ENCODE measurements at regions not wholly inside any gene's neighbourhood (a gene's known extent, or its start where the extent isn't known, plus 50 kb on each side); places are given as distances from the start of the nearest gene placed in this dataset.

DNA sequence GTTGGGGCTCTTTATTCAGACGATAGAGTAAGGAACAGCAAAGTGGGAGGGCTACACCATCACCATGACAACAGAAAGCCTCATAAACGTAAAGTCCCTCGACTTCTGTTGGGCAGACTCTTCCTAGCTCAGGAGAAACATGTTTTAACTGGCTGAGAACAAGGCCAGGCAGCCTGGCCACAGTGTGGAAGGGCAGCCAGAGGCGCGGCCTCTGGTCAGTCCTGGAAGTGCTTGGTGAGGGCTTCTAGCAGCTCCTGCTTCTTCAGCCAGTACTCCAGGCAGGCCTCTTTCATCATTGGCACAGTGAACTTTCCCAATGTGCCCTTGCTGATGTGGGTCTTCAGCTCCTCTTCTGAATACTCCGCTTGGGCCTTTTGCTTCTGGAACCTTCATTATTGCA is 690.9 kb downstream of the PCDH19 start:
- TF ChIP-seq, protein P1, sequence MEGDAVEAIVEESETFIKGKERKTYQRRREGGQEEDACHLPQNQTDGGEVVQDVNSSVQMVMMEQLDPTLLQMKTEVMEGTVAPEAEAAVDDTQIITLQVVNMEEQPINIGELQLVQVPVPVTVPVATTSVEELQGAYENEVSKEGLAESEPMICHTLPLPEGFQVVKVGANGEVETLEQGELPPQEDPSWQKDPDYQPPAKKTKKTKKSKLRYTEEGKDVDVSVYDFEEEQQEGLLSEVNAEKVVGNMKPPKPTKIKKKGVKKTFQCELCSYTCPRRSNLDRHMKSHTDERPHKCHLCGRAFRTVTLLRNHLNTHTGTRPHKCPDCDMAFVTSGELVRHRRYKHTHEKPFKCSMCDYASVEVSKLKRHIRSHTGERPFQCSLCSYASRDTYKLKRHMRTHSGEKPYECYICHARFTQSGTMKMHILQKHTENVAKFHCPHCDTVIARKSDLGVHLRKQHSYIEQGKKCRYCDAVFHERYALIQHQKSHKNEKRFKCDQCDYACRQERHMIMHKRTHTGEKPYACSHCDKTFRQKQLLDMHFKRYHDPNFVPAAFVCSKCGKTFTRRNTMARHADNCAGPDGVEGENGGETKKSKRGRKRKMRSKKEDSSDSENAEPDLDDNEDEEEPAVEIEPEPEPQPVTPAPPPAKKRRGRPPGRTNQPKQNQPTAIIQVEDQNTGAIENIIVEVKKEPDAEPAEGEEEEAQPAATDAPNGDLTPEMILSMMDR (conservative IDR thresholded peaks at IDR 0.05): no peak
- no peak overlapping the region for H3K27ac ChIP-seq

- TF ChIP-seq, protein P1 (conservative IDR thresholded peaks at IDR 0.05): no peak
- no peak overlapping the region for H3K27ac ChIP-seq
These were observed 692.4 kb downstream of the PCDH19 start for GRCh38 chrX:99717716-99718115.

DNA sequence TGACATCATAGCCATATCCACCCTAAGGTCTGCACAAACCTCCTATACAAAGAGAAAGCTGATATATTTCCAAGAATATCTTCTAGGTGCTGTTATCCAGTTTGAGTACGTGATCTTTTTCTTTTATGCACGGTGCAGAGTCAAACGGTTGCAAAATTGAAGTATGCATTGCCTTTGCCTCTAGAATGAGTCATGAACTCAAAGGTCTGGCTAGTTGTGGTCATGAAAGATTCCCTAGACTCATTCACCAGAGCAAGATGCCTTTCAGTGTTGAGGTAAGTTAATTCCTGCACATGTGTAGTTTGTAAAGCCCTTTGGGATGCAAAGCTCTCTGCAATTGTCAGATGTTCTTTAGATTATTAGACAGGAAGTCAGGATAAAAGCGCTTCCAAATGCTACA is 704.4 kb downstream of the PCDH19 start:
- TF ChIP-seq, protein P1 (conservative IDR thresholded peaks at IDR 0.05): no peak
- H3K27ac ChIP-seq: no peak overlapping the region

DNA sequence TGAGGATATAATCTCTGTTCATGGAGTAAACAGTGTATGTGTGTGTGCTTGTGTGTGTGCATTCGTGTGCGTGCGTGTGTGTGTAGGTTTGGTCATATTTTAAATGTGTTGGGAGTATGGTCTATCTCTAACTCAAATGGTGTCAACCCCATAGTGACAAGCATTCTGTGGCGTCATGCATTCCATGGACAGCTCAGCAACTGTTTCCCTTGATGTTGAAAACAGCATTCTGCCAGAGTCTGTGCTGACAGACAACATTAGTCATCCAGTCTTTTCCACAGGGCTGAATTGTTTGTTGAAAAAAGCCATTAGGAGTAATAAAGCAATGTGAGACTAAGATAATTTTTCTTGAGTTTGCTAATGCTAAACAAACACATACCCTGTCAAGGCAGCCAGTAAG is 706.6 kb downstream of the PCDH19 start:
- no peak overlapping the region for H3K27ac ChIP-seq
- TF ChIP-seq, protein P1 (conservative IDR thresholded peaks at IDR 0.05): no peak

GRCh38 chrX:99698451-99698850 is 711.6 kb downstream of the PCDH19 start:
- H3K27ac ChIP-seq: no peak overlapping the region
- TF ChIP-seq, protein P1 (conservative IDR thresholded peaks at IDR 0.05): no peak

GRCh38 chrX:99663136-99663535 is 746.9 kb downstream of the PCDH19 start:
- TF ChIP-seq, protein P1 (conservative IDR thresholded peaks at IDR 0.05): no peak
- no peak overlapping the region for H3K27ac ChIP-seq

GRCh38 chrX:99654188-99654587 is 755.9 kb downstream of the PCDH19 start:
- H3K27ac ChIP-seq: no peak overlapping the region
- TF ChIP-seq, protein P1 (conservative IDR thresholded peaks at IDR 0.05): no peak

DNA sequence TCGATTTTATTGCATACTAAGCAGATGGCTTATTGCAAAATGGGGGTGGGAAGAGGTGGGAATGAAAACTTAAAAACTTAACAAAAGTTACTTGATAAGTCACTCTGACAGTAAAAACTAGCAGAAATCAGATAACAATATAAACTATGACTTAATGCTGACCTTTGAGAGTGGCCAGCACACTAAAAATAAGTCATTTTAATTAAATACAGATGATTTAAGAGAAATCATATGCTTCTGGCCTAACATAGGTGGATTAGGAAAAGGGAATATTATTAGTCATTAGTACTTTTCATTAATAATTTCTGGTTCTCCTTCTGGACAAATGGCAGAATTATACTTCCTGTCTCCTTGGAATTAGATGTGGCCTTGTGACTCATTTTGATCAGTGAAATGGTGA is 756.7 kb downstream of the PCDH19 start:
- TF ChIP-seq, protein P1 (conservative IDR thresholded peaks at IDR 0.05): no peak
- H3K27ac ChIP-seq: no peak overlapping the region
